WTC11 (cell line): ENCODE measurements at regions not wholly inside any gene's neighbourhood (a gene's known extent, or its start where the extent isn't known, plus 50 kb on each side); places are given as distances from the start of the nearest gene placed in this dataset.

Experiments
- JUN ChIP-seq: sonication (generic); formaldehyde crosslinking; IDR thresholded peaks from 2 replicates; pipeline ENCODE4 v1.8.0; 2023; ENCODE audit warnings: mild to moderate bottlenecking, missing genetic modification reagents
- TCF7 ChIP-seq: sonication (generic); formaldehyde crosslinking; IDR thresholded peaks from 2 replicates; pipeline ENCODE4 v1.8.0; 2022; ENCODE audit warnings: mild to moderate bottlenecking, low read depth, missing genetic modification reagents, moderate library complexity
- TF ChIP-seq, protein P1 (sequence below): fragments of 200-600 bp; IDR thresholded peaks from 2 replicates; pipeline ENCODE4 v1.8.0; 2022; ENCODE audit warnings: antibody characterized with exemption
- TF ChIP-seq, protein P2 (sequence below): sonication (generic); formaldehyde crosslinking; IDR thresholded peaks from 2 replicates; pipeline ENCODE4 v1.8.1; 2023; ENCODE audit warnings: mild to moderate bottlenecking, missing genetic modification reagents, moderate library complexity
- TF ChIP-seq, protein P3 (sequence below): sonication (generic); formaldehyde crosslinking; IDR thresholded peaks from 2 replicates; pipeline ENCODE4 v1.8.1; 2023; ENCODE audit warnings: mild to moderate bottlenecking, missing genetic modification reagents

DNA sequence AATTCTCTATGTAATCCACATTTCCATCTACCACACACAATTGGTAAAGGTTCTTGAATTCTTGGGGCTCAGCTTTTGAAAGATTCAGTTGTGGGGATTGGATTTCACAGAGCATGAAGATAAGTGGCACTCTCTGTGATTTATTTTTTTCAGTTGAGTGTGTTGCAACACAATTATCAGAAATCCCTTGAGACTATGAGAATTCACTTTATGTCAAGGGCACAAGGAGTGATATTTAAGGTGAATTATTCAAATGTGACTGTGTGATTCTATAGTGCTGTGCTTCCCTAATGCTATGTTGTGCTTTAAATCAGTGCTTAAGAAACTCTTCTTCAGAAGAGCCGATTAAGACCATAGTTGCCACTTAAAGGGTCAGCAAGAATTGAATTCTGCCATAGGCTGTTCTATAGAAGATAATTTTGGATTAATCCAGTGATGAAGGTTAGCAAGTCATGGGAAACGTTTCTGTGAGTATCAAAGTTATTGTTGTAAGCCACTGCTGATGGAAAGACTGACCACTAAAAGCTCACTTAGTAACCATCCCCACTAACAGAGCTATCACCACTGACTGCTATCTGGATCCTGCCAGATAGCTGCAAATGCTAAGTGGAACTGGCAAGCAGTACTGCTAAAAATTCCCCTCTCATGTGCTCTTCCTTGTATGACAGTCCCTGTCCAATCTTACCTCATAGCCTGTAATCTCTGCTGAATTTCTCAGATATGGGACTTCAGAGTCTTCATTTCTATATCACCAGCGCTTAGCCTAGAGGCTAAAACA, 134.0 kb upstream of the SEMA3D start:
- TF ChIP-seq, protein P1, sequence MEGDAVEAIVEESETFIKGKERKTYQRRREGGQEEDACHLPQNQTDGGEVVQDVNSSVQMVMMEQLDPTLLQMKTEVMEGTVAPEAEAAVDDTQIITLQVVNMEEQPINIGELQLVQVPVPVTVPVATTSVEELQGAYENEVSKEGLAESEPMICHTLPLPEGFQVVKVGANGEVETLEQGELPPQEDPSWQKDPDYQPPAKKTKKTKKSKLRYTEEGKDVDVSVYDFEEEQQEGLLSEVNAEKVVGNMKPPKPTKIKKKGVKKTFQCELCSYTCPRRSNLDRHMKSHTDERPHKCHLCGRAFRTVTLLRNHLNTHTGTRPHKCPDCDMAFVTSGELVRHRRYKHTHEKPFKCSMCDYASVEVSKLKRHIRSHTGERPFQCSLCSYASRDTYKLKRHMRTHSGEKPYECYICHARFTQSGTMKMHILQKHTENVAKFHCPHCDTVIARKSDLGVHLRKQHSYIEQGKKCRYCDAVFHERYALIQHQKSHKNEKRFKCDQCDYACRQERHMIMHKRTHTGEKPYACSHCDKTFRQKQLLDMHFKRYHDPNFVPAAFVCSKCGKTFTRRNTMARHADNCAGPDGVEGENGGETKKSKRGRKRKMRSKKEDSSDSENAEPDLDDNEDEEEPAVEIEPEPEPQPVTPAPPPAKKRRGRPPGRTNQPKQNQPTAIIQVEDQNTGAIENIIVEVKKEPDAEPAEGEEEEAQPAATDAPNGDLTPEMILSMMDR: no peak
- no peak for TF ChIP-seq TCF7 (CRISPR knock-in tag)
- TF ChIP-seq, protein P2, sequence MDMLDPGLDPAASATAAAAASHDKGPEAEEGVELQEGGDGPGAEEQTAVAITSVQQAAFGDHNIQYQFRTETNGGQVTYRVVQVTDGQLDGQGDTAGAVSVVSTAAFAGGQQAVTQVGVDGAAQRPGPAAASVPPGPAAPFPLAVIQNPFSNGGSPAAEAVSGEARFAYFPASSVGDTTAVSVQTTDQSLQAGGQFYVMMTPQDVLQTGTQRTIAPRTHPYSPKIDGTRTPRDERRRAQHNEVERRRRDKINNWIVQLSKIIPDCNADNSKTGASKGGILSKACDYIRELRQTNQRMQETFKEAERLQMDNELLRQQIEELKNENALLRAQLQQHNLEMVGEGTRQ (CRISPR knock-in tag): no peak
- no peak for TF ChIP-seq JUN (CRISPR knock-in tag)
- TF ChIP-seq, protein P3, sequence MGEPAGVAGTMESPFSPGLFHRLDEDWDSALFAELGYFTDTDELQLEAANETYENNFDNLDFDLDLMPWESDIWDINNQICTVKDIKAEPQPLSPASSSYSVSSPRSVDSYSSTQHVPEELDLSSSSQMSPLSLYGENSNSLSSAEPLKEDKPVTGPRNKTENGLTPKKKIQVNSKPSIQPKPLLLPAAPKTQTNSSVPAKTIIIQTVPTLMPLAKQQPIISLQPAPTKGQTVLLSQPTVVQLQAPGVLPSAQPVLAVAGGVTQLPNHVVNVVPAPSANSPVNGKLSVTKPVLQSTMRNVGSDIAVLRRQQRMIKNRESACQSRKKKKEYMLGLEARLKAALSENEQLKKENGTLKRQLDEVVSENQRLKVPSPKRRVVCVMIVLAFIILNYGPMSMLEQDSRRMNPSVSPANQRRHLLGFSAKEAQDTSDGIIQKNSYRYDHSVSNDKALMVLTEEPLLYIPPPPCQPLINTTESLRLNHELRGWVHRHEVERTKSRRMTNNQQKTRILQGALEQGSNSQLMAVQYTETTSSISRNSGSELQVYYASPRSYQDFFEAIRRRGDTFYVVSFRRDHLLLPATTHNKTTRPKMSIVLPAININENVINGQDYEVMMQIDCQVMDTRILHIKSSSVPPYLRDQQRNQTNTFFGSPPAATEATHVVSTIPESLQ (CRISPR knock-in tag): no peak
